Caco-2 (cell line): ENCODE measurements at regions not wholly inside any gene's neighbourhood (a gene's known extent, or its start where the extent isn't known, plus 50 kb on each side); places are given as distances from the start of the nearest gene placed in this dataset.

Source experiments
- BruUV-seq: library from RNA; stranded (reverse); fragments of 400-500 nt; replicated peaks from 2 replicates; lab custom pipeline; 2021; lab: Mats Ljungman, UMichigan
- CTCF ChIA-PET: fragments of 300-600 bp; sonication (Branson Sonifier 250); formaldehyde crosslinking; loops from one replicate; lab custom pipeline; 2022; ENCODE audit warnings: antibody characterized with exemption; lab: Charles Lee
- POLR2A ChIA-PET: fragments of 300-600 bp; sonication (Branson Sonifier 250); formaldehyde crosslinking; loops from one replicate; lab custom pipeline; 2022; ENCODE audit warnings: antibody characterized with exemption; lab: Charles Lee
- DNase-seq, 2 experiments: peaks; one replicate each; pipeline versions ENCODE4 v3.0.0 to v3.0.0-alpha.2; 2020 to 2022
- H3K27me3 ChIP-seq: replicated peaks from 2 replicates; pipeline ENCODE4 v1.6.0; 2011; ENCODE audit warnings: low read length; ENCODE audit not compliant: control insufficient read depth, insufficient read depth
- H3K36me3 ChIP-seq: 2 replicates; pipeline ENCODE4 v1.5.1; 2011; ENCODE audit warnings: low read length; ENCODE audit not compliant: control insufficient read depth, insufficient read depth
- H3K4me1 ChIP-seq: fragments of 250-450 bp; sonication (Bioruptor Pico); 2 replicates; pipeline ENCODE4 v1.5.1; 2020; ENCODE audit warnings: mild to moderate bottlenecking
- H3K4me3 ChIP-seq: 2 replicates; pipeline ENCODE4 v1.5.1; 2011; ENCODE audit warnings: low read depth, mild to moderate bottlenecking, control low read depth, low read length
- H3K9me3 ChIP-seq: fragments of 250-450 bp; sonication (Bioruptor Pico); 2 replicates; pipeline ENCODE4 v1.5.1; 2020; ENCODE audit warnings: mild to moderate bottlenecking, moderate library complexity
- H3K27ac Mint-ChIP-seq: one replicate; pipeline ENCODE4 v1.8.0; 2022; ENCODE audit warnings: mixed read lengths; ENCODE audit not compliant: unreplicated experiment
- H3K27me3 Mint-ChIP-seq: one replicate; pipeline ENCODE4 v1.8.0; 2022; ENCODE audit warnings: mixed read lengths; ENCODE audit not compliant: insufficient read depth, unreplicated experiment
- H3K36me3 Mint-ChIP-seq: one replicate; pipeline ENCODE4 v1.8.0; 2022; ENCODE audit warnings: mild to moderate bottlenecking, mixed read lengths; ENCODE audit not compliant: insufficient read depth, unreplicated experiment
- H3K4me1 Mint-ChIP-seq: one replicate; pipeline ENCODE4 v1.8.0; 2022; ENCODE audit warnings: low read depth, mixed read lengths; ENCODE audit not compliant: unreplicated experiment
- H3K4me3 Mint-ChIP-seq: one replicate; pipeline ENCODE4 v1.8.0; 2022; ENCODE audit warnings: mild to moderate bottlenecking, moderate library complexity, mixed read lengths; ENCODE audit not compliant: unreplicated experiment
- H3K9me3 Mint-ChIP-seq: one replicate; pipeline ENCODE4 v1.8.0; 2022; ENCODE audit warnings: mixed read lengths; ENCODE audit not compliant: unreplicated experiment
- CTCF ChIP-seq, 2 experiments: fragments of 200-600 bp in 1 of 2; IDR thresholded peaks; 1 replicate in 1 of 2; 2 replicates in 1 of 2; pipeline versions ENCODE4 v1.5.1 to v1.8.0; 2011 to 2022; ENCODE audit warnings: antibody characterized with exemption in 1 of 2, control low read depth in 1 of 2, inconsistent platforms in 1 of 2, low read depth in 1 of 2, low read length in 1 of 2, mild to moderate bottlenecking in 1 of 2, moderate library complexity in 1 of 2; ENCODE audit not compliant: insufficient read depth in 1 of 2, severe bottlenecking in 1 of 2, unreplicated experiment in 1 of 2
- intact Hi-C: fragments of 100-400 bp; cut with micrococcal nuclease; formaldehyde crosslinking; loops from one replicate; pipeline ENCODE4 v1.10.0; 2022; ENCODE audit not compliant: unreplicated experiment

DNA sequence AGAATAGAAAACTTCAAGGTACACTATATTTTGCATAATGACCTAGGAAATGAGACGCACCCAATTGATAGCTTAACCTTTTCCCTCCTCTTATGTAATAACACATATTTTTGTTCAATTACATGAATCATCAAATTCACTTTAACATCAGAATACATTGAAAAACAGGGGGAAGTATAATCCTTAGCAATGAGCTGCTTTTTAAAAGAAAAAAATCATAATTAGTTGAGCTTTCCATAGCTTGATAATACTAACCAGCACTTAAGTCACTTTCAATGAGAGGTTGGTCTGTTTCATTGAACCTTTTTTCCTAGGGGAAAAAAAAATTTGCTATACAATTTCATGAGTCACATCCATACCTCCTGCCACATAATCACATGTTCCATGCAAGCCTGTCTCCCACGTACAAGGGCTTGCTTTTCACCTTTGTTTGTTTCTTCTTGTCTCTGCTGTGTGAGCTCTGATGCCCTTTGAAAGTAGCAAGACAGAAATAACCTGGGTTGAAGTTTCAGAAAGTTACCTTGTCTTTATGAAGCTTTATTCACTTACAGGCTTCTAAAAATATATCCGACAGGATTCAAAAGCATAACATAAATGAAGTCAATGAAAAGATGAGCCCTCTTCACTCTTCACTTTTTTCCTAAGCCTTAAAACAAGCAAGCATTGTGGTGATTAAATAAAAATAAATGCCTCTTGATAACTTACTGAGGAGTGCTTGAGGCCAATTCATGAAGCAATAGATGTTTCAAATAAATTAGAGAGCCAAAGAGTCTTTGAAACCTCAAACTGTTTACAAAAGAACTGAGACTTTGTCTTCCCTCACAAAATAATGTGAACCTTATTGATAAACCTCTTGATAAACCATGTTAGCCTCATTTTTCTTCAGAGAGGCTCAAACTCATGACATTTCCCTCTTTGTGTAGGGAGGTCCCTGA, 108.5 kb downstream of the FEM1C start:
- no peak for DNase-seq
- Mint-ChIP-seq H3K4me1 (no peaks in the 10 kb centered on the region), H3K4me3 (no peak overlapping the region), H3K9me3 (peaks cover 20% of the 10 kb centered on the region), H3K36me3 (no peaks in the 10 kb centered on the region), H3K27ac (no peak overlapping the region), H3K27me3 (no peaks in the 10 kb centered on the region)
- no TSS peak for BruUV-seq
- Histone ChIP-seq H3K4me1 (no peaks in the 10 kb centered on the region), H3K27me3 (no peaks in the 10 kb centered on the region), H3K4me3 (no peak overlapping the region), H3K36me3 (no peaks in the 10 kb centered on the region), H3K9me3 (no peaks in the 10 kb centered on the region; the same call in 1 of the 2 replicates)
- CTCF ChIA-PET = interaction anchor here (0.6 kb wide), 1 partner anchor 21 kb away, joined by 5 read pairs; no protein-coding TSS in a partner anchor
- POLR2A ChIA-PET = no interaction called here
- no peak for TF ChIP-seq CTCF (IDR thresholded peaks at IDR 0.05; ENCODE audit: insufficient read depth in 1 of 2, low read depth in 1 of 2, low read length in 1 of 2, severe bottlenecking in 1 of 2, unreplicated experiment in 1 of 2)
- intact Hi-C loops = no loop called here

GRCh38 chr5:115435065-115435777, 109.4 kb downstream of the FEM1C start:
- DNase-seq = no peak
- Mint-ChIP-seq H3K36me3 (no peaks in the 10 kb centered on the region), H3K4me3 (no peak overlapping the region), H3K27ac (no peak overlapping the region), H3K4me1 (no peaks in the 10 kb centered on the region), H3K9me3 (peaks cover 20% of the 10 kb centered on the region), H3K27me3 (no peaks in the 10 kb centered on the region)
- no peak for TF ChIP-seq CTCF (IDR thresholded peaks at IDR 0.05; ENCODE audit: insufficient read depth in 1 of 2, low read depth in 1 of 2, low read length in 1 of 2, severe bottlenecking in 1 of 2, unreplicated experiment in 1 of 2)
- no peaks in the 10 kb centered on the region; the same call in 1 of the 2 replicates for H3K9me3 ChIP-seq
- H3K4me1 ChIP-seq = no peaks in the 10 kb centered on the region
- CTCF ChIA-PET = interaction anchor here (0.6 kb wide), 1 partner anchor 20 kb away, joined by 5 read pairs; no protein-coding TSS in a partner anchor
- no peaks in the 10 kb centered on the region for H3K36me3 ChIP-seq
- no TSS peak for BruUV-seq
- H3K4me3 ChIP-seq = no peak overlapping the region
- POLR2A ChIA-PET = no interaction called here
- H3K27me3 ChIP-seq = no peaks in the 10 kb centered on the region
- intact Hi-C loops = no loop called here

DNA sequence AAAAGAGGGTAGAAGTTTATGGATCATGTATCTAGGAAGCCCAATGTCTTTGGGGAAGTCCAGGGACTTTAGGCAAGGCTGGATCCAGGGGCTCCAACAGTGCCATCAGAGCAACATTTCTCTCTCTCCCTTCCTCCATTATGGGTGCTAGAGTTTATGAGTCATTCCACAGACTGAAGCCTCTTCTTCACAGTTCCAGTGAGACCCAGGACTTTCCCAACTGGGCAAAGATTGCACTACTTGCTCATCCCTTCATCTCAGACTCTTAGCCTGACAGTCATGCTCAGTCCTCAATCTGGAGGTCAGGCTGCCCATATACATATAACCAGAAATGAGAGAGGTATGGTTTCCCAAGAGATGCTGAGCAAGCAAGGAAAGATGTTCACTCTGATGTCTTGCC, 110.7 kb downstream of the FEM1C start:
- DNase-seq = no peak
- Mint-ChIP-seq H3K27me3 (no peaks in the 10 kb centered on the region), H3K4me1 (no peaks in the 10 kb centered on the region), H3K27ac (no peak overlapping the region), H3K9me3 (peaks cover 8% of the 10 kb centered on the region), H3K4me3 (no peak overlapping the region), H3K36me3 (no peaks in the 10 kb centered on the region)
- intact Hi-C loops = no loop called here
- BruUV-seq = no TSS peak
- TF ChIP-seq CTCF (IDR thresholded peaks at IDR 0.05; ENCODE audit: insufficient read depth in 1 of 2, low read depth in 1 of 2, low read length in 1 of 2, severe bottlenecking in 1 of 2, unreplicated experiment in 1 of 2) = no peak
- Histone ChIP-seq H3K4me3 (no peak overlapping the region), H3K4me1 (no peaks in the 10 kb centered on the region), H3K27me3 (no peaks in the 10 kb centered on the region), H3K9me3 (no peaks in the 10 kb centered on the region; the same call in 1 of the 2 replicates), H3K36me3 (no peaks in the 10 kb centered on the region)
- CTCF ChIA-PET = no interaction called here
- POLR2A ChIA-PET = no interaction called here
